ENCODE measurements at regions not wholly inside any gene's neighbourhood (a gene's known extent, or its start where the extent isn't known, plus 50 kb on each side); places are given as distances from the start of the nearest gene placed in this dataset.
"Not testable (repeated sequence)": the region's sequence is repeated elsewhere in the genome, so short reads cannot be mapped to it uniquely, and the experiment has no call there.

DNA sequence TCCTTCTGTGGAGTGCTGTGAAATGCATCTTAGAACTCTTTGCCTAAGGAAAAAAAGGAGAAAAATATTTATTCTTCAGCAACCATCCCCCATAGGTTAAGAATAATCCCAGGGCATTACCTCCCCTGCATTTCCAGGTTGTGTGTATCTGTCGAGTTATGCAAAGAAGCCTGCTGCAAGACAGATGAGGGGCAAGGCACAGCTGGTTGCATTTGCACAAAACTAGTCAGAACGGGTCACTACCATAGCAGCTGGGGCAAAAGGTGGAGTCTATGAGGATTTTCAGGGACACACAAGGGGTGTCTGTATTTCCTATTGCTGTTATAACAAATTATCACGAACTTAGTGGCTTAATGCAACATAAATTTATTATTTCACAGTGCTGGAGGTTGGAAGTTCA is 443.4 kb upstream of the C1orf87 start:
- intact Hi-C loops (cut with DNase I): no loop called here
- H3K36me3 ChIP-seq: no peaks in the 10 kb centered on the region
- H3K27ac ChIP-seq: no peak overlapping the region
- H3K4me3 ChIP-seq (replicated peaks in 1 of 3): no peak overlapping the region
- DNase-seq: no peak
- no peaks in the 10 kb centered on the region for H3K4me1 ChIP-seq
- H3K9me3 ChIP-seq: no peaks in the 10 kb centered on the region
- TF ChIP-seq POLR2A (IDR thresholded peaks at IDR 0.05): no peak
- TF ChIP-seq, protein P1, sequence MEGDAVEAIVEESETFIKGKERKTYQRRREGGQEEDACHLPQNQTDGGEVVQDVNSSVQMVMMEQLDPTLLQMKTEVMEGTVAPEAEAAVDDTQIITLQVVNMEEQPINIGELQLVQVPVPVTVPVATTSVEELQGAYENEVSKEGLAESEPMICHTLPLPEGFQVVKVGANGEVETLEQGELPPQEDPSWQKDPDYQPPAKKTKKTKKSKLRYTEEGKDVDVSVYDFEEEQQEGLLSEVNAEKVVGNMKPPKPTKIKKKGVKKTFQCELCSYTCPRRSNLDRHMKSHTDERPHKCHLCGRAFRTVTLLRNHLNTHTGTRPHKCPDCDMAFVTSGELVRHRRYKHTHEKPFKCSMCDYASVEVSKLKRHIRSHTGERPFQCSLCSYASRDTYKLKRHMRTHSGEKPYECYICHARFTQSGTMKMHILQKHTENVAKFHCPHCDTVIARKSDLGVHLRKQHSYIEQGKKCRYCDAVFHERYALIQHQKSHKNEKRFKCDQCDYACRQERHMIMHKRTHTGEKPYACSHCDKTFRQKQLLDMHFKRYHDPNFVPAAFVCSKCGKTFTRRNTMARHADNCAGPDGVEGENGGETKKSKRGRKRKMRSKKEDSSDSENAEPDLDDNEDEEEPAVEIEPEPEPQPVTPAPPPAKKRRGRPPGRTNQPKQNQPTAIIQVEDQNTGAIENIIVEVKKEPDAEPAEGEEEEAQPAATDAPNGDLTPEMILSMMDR (IDR thresholded peaks at IDR 0.05): no peak
- no peaks in the 10 kb centered on the region for H3K27me3 ChIP-seq
- WGBS, 2 donors: 74 to 81% methylated on average over 3 of the region's 3 CpGs

DNA sequence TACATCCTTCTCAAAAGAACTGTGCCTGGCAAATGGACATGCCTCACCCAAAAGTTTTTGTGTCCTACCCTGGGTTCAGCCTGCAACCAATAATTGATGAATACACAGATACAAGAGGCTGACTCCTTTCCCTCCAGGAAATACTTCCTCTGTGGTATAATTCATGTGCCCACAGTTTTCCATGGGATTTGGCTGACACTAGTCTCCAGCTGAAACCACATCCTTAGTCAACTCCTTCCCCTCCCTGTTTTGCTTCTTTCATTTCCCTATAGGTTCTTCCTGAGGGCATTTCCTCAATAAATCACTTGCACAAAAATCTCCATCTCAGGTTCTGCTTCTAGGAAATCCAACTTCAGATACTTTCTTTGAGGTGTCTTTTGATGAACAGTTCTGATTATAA is 436.6 kb upstream of the C1orf87 start:
- Histone ChIP-seq H3K27me3 (no peaks in the 10 kb centered on the region), H3K4me1 (no peaks in the 10 kb centered on the region), H3K4me3 (replicated peaks in 1 of 3) (no peak overlapping the region), H3K9me3 (no peaks in the 10 kb centered on the region), H3K36me3 (no peaks in the 10 kb centered on the region), H3K27ac (no peak overlapping the region)
- intact Hi-C loops (cut with DNase I): no loop called here
- no peak for DNase-seq
- no peak for TF ChIP-seq POLR2A (IDR thresholded peaks at IDR 0.05)
- TF ChIP-seq, protein P1 (IDR thresholded peaks at IDR 0.05): no peak

DNA sequence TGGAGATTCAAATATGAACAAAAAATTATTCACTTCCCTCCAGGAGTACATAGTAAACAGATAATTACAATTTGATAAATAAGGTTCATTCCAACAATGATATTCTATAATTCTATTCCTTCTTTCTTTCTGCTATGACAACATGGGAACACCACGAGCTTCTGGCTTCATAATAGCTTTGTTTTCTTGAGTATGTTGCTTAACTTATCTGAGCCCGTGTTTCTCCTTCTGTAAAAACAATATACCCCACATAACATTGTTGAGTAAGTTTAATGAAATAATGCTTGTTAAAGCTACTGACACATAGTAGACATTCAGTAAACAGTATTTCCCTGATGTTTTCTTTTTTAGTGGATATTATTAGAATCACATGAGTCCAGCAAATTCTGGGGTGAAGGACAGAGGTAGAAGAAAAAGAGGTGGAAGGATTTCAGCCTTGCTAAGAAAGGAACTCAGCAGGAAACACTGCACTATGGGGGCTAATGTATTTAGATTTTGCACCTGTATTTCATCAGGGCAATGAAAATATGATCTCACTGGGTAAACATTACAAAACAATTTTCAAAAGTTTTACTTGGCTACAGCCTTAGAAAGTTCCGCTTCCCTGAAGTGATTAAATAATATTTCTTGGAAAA is 430.8 kb upstream of the C1orf87 start:
- Histone ChIP-seq H3K9me3 (no peaks in the 10 kb centered on the region), H3K4me1 (no peaks in the 10 kb centered on the region), H3K4me3 (replicated peaks in 1 of 3) (no peak overlapping the region), H3K27ac (no peak overlapping the region), H3K27me3 (no peaks in the 10 kb centered on the region), H3K36me3 (no peaks in the 10 kb centered on the region)
- TF ChIP-seq, protein P1 (IDR thresholded peaks at IDR 0.05): no peak
- TF ChIP-seq POLR2A (IDR thresholded peaks at IDR 0.05): no peak
- intact Hi-C loops (cut with DNase I): no loop called here
- 45 to 58% methylated on average over 3 of the region's 3 CpGs for WGBS, 2 donors
- DNase-seq: no peak

DNA sequence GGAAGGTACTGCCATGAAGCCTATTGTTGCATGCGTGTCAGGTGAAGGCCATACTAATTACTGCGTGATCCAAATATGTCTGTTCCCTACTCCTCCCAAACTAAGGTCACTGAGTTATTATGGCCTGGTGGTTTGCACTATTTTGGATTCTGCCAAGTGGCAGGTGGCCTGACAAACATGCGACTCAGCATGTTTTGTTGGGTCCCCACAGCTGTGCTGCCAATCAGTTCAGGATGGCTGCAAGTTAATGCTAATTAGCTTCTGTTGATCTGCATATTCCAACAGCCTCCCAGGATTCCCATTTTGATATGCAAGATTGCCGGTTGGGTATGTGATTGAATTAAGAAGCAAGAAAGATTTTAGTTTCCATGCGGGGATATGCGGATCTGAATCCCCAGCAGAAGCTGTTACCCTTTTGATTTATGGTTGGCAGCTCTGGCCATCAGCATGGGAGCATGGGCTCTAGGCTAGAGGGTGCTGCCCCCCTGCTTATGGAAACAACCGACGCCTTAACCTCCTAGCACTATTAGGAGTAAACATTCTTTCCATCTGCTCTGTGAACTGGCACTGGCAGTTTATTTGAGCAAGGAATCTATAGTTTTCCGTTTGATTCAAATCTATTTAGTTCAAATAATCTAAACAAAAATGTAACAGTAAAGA is 429.8 kb upstream of the C1orf87 start:
- no peaks in the 10 kb centered on the region for H3K9me3 ChIP-seq
- H3K4me3 ChIP-seq (replicated peaks in 1 of 3): no peak overlapping the region
- H3K27ac ChIP-seq: no peak overlapping the region
- no peaks in the 10 kb centered on the region for H3K4me1 ChIP-seq
- 87 to 88% methylated on average over 9 of the region's 9 CpGs for WGBS, 2 donors
- H3K36me3 ChIP-seq: no peaks in the 10 kb centered on the region
- intact Hi-C loops (cut with DNase I): no loop called here
- no peak for DNase-seq
- no peaks in the 10 kb centered on the region for H3K27me3 ChIP-seq
- TF ChIP-seq, protein P1 (IDR thresholded peaks at IDR 0.05): no peak
- no peak for TF ChIP-seq POLR2A (IDR thresholded peaks at IDR 0.05)

DNA sequence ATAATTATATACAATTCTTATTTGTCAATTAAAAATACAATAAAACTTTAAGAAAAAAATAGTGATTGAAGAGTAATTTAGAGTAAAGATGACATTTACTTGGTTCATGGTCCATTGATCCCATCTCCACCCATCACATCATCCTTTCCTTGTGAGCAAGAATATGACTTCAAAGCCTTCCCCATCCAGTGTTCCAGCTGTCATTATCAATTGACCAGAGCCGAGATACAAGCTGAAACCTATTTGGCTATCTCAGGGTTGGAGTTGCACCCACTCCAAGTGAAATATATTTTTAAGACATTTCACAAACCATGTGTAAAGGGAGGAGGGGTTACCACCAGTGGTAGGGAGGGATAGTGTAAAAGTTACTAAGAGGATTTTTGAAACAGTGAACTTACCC is 428.9 kb upstream of the C1orf87 start:
- Histone ChIP-seq H3K27me3 (no peaks in the 10 kb centered on the region), H3K36me3 (no peaks in the 10 kb centered on the region), H3K9me3 (no peaks in the 10 kb centered on the region), H3K4me3 (replicated peaks in 1 of 3) (no peak overlapping the region), H3K27ac (no peak overlapping the region), H3K4me1 (no peaks in the 10 kb centered on the region)
- no peak for DNase-seq
- intact Hi-C loops (cut with DNase I): no loop called here
- 95% methylated on average over 1 of the region's 1 CpG for WGBS, 2 donors
- TF ChIP-seq, protein P1 (IDR thresholded peaks at IDR 0.05): no peak

DNA sequence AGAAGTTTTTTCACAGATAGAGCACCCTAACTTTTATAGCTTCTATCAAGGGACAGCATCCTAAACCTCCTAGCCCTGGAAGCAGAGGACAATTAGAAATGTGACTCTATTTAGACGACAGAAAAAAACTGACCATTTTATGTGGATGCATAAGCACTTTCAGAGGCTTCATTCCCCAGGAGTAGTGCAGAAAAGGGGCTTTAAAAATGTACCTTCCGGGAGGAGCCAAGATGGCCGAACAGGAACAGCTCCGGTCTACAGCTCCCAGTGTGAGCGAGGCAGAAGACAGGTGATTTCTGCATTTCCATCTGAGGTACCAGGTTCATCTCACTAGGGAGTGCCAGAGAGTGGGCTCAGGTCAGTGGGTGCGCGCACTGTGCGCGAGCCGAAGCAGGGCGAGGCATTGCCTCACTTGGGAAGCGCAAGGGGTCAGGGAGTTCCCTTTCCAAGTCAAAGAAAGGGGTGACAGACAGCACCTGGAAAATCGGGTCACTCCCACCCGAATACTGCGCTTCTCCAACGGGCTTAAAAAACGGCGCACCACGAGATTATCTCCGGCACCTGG is 416.4 kb upstream of the C1orf87 start:
- intact Hi-C loops (cut with DNase I): not testable (repeated sequence)
- WGBS, 2 donors: 91 to 94% methylated on average over 20 of the region's 20 CpGs

More for the DNA sequence above, 416.4 kb upstream of the C1orf87 start:
- H3K4me3 ChIP-seq (replicated peaks in 1 of 3); H3K27ac ChIP-seq; H3K4me1 ChIP-seq; H3K27me3 ChIP-seq; DNase-seq; H3K36me3 ChIP-seq; H3K9me3 ChIP-seq: not testable (repeated sequence)

Measured in thyroid gland (tissue), 4 donors.